Stimulated activated CD8-positive, alpha-beta memory T cell treated with anti-CD3 and anti-CD28 coated beads, Interleukin-7, amount 100 ng/mL, for 1 hour (primary cell): ENCODE measurements at regions not wholly inside any gene's neighbourhood (a gene's known extent, or its start where the extent isn't known, plus 50 kb on each side); places are given as distances from the start of the nearest gene placed in this dataset.

Experiments used
- DNase-seq, 2 donors: peaks; one replicate each; pipeline ENCODE4 v3.0.0-alpha.2; 2020; ENCODE audit warnings: low read depth in 2 of 2

DNA sequence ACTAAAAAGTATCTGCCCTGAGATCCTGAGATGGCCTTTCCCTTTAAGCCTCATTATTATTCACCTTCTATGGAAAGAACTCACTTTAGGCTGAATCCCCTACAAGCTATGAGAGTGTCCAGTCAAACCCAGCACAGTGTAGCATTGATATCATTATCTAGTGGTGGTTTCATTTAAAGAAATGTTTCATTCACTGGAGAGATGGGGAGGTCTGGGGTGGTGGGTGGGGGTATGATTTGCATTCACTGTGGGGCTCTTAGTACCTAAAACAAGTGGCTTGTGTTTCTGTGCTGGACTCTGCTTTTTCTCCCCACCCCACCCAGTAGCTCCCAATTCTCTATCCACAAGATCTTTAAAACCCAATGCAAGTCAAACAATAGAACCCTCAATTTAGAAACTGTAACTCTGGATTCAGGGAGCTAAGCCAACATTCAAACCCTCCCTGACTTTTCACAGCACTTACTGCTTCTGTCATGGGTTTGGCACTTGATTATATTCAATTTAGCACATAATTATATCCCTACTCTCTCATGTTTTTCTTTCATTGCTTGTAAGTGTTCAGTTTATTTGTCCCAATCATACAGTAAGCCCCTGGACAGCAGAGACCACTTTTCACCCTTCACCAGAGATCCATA lies 310.5 kb upstream of the THBS1 start:
- DNase-seq: no peak

DNA sequence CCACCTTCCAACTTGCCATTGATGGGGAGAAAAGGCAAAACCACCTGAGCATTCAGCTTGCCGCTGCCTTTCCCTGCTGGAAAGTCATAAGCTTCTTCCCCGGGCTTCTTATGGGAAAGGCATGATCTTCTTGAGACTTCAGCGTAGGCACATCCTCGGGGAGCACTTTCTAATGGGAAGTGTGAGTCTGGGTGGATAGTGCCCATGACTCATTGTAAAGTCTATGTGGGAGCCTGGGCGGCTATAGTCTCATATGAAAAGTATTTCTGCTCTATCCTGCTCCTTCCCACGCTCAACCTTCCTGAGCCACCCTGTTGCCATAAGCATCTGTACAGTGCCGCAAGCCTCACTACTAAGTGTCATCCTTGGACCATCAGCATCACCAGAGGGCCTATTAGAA lies 309.9 kb upstream of the THBS1 start:
- no peak for DNase-seq

DNA sequence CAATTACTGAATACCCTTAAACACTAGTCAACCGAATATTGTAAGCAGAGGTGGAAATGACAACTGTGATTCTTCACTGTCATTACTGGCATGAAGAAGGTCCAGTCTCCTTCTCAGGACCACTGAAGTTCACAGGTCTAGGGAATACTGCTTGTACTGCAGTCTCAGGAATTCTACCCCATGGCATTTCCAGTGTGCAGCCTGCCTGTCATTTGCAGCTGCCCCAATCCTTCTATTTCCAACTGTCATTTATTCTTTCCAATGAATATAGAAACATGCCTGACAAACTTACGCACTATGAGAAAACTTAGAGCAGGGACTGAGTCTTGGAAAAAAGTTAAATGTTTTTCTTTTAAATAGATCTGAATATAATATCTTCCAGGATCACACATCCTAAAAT lies 308.0 kb upstream of the THBS1 start:
- no peak for DNase-seq

DNA sequence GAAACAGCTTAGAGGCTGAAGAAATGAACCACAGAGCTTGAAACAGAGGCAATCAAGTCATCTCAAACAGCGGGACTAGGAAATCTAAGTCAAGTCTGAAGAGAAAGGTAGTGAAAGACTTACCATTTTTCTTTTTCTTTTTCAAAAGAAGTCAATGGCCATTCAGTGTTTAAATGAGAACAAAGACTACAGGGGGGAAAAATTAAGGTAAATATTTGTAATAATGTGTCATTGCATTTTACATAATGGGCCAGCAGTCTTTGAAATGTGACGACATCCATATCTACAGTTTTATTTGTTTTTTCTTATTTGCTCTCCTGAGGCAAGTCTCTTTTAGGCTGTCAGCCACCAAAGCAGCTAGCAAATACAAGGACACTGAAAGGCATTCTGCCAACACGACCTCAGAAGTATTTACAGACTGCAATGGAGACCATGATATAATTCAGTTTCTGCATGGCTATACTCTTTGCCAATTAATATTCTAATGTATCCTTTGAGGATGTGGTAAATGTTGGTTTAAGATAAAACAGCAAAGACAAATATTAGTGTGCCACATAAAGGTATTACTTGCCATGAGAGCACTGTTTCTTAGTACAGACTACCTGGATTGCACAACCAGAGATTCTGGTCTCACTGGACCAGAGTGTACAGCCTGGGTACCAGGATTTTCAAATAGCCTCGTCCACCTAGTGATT lies 307.0 kb upstream of the THBS1 start:
- DNase-seq: no peak

DNA sequence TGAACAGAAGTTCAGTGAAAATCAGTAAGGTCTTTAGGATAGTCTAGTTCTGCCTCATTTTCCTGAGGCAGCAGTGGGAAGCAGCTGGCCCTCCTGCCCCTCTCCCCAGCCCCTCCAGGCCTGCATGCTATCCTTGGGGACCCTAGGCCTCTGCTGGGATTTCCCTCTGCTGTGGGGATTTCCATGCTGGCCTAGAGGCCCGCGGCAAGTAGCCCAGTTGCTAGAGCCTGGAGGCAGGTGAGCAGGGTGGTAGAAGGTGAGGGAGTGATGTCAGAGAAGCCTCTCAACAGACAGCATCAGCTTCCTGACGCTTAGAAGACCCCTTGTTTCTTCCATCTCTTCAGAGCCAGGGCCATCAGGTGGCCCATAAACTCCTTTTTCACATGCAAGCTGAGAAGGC lies 305.8 kb upstream of the THBS1 start:
- no peak for DNase-seq

DNA sequence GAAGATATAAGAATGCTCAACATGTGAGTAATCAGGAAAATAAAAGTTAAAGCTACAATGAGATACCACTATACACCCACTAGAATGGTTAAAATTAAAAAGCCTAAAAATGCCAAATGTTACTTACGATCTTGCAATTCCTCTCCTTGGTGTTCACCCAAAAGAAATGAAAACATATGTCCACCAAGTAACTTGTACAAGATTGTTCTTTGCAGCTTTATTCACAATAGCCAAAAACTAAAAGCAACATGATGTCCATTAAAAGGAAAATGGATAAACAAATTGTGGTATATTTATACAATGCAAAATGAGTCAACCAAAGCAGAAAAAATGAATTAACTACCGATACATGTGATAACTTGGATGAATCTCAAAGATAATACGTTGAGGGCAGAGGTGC lies 301.6 kb upstream of the THBS1 start:
- DNase-seq: no peak

DNA sequence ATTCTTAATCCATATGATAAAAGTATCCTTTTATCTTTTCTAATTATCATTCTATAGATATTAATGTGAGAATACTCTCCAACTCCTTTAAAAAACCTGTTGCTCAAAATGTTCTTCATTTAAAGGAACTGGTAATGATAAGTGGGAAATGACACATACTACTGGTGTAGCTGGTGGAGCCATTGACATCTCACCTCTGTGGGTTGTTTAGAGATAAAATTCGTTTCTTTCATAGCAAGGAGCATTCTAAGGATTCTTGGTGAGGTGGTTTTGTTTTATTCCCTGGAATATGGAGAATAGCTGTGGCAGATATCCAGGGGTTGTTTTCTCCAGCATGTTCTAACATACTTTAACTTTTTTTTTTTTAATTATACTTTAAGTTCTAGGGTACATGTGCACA lies 299.8 kb upstream of the THBS1 start:
- DNase-seq: no peak

DNA sequence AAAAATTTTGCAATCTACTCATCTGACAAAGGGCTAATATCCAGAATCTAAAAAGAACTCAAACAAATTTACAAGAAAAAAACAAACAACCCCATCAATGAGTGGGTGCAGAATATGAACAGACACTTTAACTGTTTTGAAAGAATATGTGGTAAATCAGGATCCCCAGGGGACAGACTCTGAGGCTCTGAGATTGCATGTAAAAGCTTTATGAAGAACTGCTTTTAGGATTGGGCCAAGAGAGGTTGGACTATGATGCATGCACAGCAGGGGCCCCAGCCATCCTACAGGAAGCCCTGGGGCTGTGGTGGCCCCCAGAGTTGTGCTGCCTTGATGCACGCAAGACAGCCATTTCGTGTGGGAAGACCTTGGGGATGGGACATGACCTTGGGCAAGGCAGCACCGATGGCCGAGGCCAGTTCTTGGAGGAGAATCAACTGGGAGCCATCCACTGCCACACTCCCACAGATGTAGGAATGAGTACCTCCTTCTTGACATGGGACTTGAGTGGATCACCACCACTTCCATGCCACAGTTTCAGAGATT lies 298.1 kb upstream of the THBS1 start:
- DNase-seq: no peak

DNA sequence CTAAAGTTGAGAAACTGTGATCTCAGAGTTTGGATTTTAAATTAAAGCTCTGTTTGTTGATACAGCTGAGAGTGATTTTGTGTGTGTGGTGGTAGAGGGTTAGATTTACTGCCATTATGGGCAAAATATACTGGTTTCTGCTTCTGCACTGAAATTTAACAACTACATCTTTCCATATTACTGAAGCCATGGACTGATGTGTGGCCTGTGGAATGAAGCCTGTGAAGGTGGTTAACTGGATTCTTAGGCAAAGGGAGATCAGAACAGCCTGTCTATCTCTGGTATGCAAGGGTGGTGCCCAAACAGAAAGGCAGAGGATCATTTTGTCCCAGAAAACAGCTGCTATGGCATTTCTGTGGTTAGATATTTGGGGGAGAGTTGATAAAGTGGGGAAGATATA lies 297.3 kb upstream of the THBS1 start:
- no peak for DNase-seq

DNA sequence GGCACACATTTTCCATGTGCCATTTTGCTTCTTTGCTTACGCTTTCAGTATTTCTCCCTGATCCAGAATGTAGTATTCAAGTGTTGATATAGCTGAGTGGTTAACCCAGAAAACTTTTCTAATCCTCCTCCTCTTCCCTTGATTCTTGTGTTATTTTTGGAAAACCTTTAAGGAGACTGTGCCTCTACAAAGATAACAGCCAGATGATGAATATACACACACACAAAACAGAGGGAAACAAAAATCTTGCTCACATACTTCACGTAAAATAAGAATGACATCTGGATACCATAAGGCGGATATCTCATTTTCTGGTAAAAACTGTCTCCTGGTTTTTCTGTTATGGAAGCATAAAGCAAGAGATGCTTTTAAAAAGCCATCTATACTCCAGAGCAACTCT lies 295.8 kb upstream of the THBS1 start:
- no peak for DNase-seq

DNA sequence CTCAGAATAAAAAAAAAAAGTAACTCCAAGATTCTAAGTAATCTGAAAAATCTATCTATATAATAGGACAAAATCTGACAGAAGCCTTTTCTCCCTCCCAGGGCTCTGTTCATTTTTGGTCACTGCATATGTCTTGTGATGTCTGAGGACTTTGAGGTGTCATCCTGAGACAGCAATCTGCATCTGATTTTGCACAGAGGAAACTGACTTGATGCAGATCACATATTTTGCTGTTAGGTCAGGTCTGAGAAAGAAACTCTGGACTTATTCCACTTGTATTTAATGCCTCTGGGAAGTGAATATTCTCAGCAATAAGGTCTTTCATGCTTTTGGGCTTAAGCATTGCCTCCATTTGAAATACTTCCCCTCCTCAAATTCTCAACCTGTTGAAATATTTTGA lies 295.2 kb upstream of the THBS1 start:
- no peak for DNase-seq

DNA sequence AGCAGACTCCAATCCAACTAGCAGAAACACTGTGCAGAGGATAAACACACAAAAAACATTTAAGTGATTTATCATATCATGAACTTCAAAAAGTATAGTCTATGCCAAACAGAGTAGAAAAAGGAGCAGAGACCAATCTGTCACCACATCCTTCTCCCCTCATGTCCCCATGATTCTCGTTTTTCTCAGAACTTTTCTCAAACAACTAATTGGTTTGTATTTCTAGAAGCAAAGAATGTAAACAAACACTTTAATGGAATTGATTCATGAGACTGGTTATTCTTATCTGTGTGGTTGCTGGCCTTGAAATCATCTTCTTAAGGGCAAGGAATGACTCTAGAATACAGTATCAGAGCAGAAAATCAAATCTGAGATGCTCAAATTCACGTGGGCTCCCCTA lies 294.2 kb upstream of the THBS1 start:
- no peak for DNase-seq

DNA sequence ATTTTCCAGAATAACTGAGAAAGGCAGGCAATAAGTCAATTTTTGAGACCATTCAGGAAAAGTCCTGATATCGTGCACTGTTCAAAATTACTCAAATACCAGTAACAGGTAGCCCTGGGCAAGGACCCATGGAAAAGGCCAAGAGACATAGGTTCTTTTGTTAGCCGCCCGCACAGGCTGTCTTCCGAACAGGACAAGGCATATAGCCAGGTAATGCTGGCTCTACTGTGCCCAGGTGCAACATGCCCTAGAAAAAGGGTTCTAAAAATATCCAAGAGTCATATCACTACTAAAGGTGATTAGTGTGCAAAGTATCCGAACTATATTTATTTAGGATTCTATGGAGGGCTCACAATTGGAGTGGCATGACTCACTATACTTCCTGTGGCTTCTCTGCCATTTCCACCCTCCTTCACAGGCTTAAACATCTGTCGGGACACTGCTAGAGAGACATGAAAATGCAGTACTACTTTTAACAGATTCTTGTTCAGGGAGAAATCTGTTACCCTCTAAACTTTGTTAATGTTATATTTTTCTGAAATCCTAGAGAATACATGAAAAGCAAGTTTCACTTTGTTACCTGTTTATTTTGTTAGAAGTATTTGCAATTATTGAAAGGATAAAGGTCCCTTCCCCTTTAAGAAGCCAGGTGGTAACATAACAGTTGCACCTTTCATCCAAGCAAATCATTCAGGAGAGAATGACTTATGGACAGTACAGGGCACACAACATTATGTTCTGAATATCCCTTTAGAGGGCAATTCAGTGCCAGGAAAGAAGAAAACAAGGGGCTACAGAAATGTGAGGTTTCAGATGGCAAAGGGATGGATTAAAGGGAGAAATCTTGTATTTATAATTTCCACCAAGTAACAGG lies 293.3 kb upstream of the THBS1 start:
- DNase-seq: no peak

DNA sequence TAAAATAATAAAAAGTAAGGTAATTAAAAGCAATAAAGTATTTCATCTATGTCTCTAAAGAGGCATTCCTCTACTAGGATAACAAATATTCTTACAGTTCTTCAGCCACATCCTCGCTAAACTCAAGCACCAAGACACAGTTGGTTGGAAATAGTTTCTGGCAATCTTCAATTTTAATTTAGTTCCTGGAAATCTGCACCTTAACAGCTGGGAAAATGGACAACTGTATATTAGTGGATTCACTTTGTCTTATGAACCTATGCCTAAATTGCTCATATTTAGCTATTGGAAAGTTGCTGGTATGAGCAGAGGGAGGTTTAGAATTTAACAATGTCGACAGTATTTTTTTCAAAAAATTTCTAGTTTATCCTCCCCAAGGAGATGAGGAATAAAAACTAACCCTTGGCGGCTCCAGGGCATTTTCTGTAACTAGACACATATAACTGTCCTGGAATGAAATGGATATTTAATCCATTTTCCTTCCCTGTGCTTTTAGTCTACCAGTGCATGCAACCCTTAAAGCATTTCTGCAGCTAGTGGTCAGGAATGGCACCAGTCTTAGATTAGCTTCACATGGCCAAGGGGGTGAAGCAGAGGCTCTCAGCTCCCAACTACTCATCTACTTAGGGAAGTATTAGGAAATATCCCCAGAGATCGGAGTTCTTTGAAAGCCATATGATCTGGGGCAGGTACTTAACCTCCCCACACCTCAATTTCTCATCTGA lies 290.0 kb upstream of the THBS1 start:
- DNase-seq: no peak

DNA sequence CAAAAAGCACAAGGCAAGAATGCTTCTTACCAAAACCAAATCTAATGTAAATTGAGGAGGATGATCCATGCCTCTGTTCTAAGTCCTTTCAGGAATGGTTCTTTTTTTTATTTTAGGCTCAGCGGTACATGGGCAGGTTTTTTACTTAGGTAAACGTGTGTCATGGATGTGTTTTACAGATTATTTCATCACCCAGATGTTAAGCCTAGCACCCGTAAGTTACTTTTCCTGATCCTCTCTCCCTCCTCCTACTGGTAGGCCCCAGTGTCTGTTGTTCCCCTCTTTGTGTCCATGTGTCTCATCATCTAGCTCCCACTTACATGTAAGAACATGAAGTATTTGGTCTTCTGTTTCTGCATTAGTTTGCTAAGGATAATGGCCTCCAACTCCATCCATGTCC lies 289.2 kb upstream of the THBS1 start:
- no peak for DNase-seq

DNA sequence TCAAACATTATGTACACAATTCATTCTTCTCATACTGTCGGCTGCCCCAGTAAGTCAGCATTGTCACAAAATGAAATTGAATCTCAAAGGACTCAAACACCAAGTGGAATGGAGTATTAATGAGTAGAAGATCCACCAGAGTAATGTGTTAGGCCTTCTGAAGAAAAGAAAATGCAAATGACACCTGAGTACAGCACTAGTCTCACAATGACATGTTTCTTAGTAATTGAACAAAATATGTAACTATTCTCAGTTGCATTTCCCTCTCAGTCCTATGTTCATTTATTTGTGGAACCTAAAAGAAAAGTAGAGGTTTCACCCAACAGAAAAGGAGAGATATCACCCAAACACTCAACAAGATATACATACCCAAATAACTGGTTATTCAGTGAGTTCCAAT lies 283.9 kb upstream of the THBS1 start:
- DNase-seq: no peak

DNA sequence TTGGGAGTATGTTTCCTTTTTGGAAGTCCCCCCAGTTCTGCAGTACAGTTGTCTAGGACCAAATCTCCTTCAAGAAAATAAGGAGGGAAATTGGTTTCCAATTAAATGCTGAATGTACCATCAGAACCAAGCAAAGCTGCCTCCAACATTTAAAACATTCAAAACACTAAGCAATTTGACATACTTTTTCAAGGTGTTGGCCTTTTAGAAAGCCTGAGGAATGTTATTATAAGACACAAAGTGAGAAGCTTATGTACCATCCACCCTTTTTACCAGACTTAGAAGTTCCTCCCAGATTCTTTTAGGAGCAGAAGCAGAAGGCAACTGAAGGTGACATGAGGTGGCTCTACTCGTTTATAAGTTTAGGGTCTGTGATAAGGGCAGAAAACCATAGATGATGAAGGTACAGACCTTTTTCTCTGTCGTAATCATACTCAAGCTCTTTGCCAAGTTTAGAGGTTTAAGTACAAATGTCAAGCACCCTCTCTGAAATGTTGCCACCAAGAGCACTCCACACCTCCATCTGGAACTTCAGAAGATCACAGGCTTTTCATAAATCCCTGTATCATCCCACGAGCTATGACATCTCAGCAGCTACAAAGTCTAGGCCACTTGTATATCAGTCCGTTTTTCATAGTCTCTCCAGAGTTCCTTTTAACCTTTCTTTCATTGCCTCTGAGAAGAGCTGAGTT lies 282.5 kb upstream of the THBS1 start:
- no peak for DNase-seq

DNA sequence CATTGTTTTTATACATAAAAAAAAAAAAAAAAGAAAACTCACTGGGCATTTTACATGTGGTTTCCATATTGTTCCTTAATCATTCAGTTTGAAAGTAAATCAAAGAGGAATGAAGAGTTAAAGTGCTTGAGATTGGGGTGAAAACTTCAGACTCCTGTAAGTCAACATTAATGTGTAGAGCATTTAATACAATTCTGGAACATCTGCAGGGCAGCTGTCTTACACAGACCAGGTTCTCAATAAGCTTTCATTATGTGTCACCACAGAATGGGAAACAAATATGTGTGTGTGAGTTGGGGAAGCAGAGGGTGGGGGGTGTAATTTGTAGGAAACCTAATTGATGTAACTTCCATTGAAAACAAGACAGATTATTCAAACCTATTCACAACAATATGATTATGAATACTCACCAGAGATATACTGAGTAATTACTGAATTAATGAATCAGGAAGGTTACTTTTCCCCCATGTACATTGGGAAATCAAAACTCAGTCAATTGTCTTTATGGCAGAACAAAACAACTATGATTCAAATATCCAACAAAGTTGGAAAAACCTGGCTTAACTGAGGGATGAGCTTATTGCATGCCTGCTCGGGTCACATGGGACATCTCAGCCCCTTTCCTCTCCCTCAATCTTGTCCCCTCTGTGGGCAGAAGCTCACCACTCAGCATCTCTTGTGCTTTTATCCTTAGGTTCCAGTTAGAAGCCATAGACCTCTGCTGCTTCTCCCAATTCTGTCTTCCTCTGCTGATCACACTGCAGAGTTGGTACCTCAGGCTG lies 281.2 kb upstream of the THBS1 start:
- DNase-seq: no peak

DNA sequence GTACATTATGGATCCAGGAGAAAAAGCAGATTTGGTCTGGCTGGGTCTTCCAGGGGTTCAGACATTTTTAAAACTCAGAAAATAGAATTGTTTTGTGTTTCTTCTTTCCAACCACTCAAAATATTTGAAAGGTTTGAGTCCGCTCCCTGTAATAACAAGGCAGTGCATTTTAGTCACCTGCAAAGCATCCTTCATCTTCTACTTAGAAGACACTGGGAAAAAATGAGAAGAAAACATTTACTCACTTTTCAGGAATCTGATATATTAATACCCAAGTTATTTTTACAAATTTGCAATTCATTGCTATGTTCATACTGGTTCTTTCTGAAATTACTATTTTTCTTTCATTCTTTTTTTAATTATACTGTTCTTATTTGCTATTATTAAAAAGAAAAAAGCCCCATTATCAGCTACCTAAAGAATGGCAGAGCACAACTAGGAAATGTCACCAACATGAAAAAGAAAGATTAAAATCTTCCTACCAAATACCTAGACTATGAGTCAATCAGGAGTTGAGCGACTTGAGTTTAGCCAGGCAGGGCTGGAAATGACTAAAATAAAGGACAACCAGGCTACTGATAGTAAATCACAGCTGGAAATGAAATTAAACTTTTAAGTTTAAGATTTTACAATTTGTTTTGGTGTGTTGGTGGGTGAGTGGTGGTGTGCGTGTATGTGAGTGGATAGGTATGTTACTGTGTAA lies 280.3 kb upstream of the THBS1 start:
- DNase-seq: no peak

DNA sequence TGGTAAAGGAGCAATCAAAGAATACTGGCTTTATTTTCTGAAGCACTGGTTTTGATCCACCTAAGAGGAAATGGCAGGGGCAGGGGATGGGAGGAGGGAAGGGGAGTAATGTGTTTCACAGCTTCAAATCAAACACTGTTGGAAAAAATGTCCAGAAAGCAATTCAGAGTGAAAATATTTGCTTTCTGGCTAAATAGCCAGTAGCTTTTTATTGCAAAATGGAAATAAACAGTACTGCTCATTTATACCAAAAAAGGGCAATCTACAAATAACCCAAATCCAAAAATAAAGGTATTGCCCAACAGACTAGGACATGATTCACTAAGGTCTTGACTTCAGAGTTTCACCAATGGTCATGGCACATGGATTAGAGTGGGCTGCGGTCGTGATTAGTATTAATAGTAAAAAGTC lies 279.3 kb upstream of the THBS1 start:
- DNase-seq: no peak
